Panc1 (cell line): ENCODE measurements at regions not wholly inside any gene's neighbourhood (a gene's known extent, or its start where the extent isn't known, plus 50 kb on each side); places are given as distances from the start of the nearest gene placed in this dataset.

Experiments
- ATAC-seq: fragments of 200-7000 bp; cut with Tn5 transposase; 2 replicates; pipeline ENCODE4 v1.9.1; 2020; ENCODE audit warnings: mild to moderate bottlenecking, moderate library complexity
- BruUV-seq: library from RNA; stranded (reverse); fragments of 400-500 nt; replicated peaks from 2 replicates; lab custom pipeline; 2021; lab: Mats Ljungman, UMichigan
- CTCF ChIA-PET: fragments of 300-600 bp; sonication (Branson Sonifier 250); formaldehyde crosslinking; loops from one replicate; lab custom pipeline; 2022; ENCODE audit warnings: antibody characterized with exemption; lab: Charles Lee
- POLR2A ChIA-PET: fragments of 300-600 bp; sonication (Branson Sonifier 250); formaldehyde crosslinking; loops from one replicate; lab custom pipeline; 2022; ENCODE audit warnings: antibody characterized with exemption; lab: Charles Lee
- DNase-seq: peaks from one replicate; pipeline ENCODE4 v3.0.0-alpha.2; 2010; ENCODE audit warnings: low read depth, low spot score
- H3K27ac ChIP-seq: 2 replicates; pipeline ENCODE4 v1.5.1; 2011; ENCODE audit warnings: mild to moderate bottlenecking, low read length, inconsistent platforms
- H3K27me3 ChIP-seq: fragments of 200-500 bp; sonication (Bioruptor generic); 2 replicates; pipeline ENCODE4 v1.6.0; 2014; ENCODE audit warnings: low read length, inconsistent platforms; ENCODE audit not compliant: control insufficient read depth, insufficient read depth
- H3K36me3 ChIP-seq: fragments of 200-500 bp; sonication (Bioruptor generic); 2 replicates; pipeline ENCODE4 v1.5.1; 2014; ENCODE audit warnings: inconsistent platforms, mild to moderate bottlenecking, low read length, moderate library complexity; ENCODE audit not compliant: control insufficient read depth, insufficient read depth
- H3K4me1 ChIP-seq: 2 replicates; pipeline ENCODE4 v1.5.1; 2011; ENCODE audit warnings: inconsistent platforms, mild to moderate bottlenecking, low read length, moderate library complexity; ENCODE audit not compliant: control insufficient read depth, insufficient read depth
- H3K4me3 ChIP-seq, 2 experiments: 2 replicates each; pipeline ENCODE4 v1.5.1; 2011 to 2012; ENCODE audit warnings: low read depth in 2 of 2, low read length in 2 of 2, mild to moderate bottlenecking in 2 of 2, inconsistent platforms in 1 of 2, moderate library complexity in 1 of 2
- H3K9me3 ChIP-seq: fragments of 200-500 bp; sonication (Bioruptor generic); 2 replicates; pipeline ENCODE4 v1.5.1; 2014; ENCODE audit warnings: low read depth, mild to moderate bottlenecking, inconsistent platforms, low read length, moderate library complexity; ENCODE audit not compliant: control insufficient read depth, insufficient read depth
- POLR2AphosphoS5 ChIP-seq: IDR thresholded peaks from 2 replicates; pipeline ENCODE4 v1.6.1; 2012; ENCODE audit warnings: mild to moderate bottlenecking, low read depth, low read length, moderate library complexity
- SIN3A ChIP-seq: IDR thresholded peaks from 2 replicates; pipeline ENCODE4 v1.6.1; 2012; ENCODE audit warnings: low read depth, mild to moderate bottlenecking, low read length, moderate library complexity, borderline replicate concordance; ENCODE audit not compliant: insufficient read depth
- TCF7L2 ChIP-seq: IDR thresholded peaks from 2 replicates; pipeline ENCODE4 v1.6.1; 2011; ENCODE audit warnings: mild to moderate bottlenecking, low read depth, low read length, inconsistent platforms
- in situ Hi-C: cut with HindIII; loops from 2 replicates; pipeline ENCODE4 v1.10.0; 2016; ENCODE audit warnings: low sequenced_read_pairs, low pct_unique_long_range_greater_than_20kb
- intact Hi-C: fragments of 100-400 bp; cut with micrococcal nuclease; formaldehyde crosslinking; loops from one replicate; pipeline ENCODE4 v1.10.0; 2022; ENCODE audit not compliant: unreplicated experiment
- TF ChIP-seq, protein P1 (sequence below), 2 experiments: IDR thresholded peaks; 2 replicates each; pipeline ENCODE4 v1.6.1; 2011 to 2012; ENCODE audit warnings: low read depth in 2 of 2, control low read depth in 1 of 2, low read length in 1 of 2, mild to moderate bottlenecking in 1 of 2, moderate library complexity in 1 of 2; ENCODE audit not compliant: insufficient read depth in 1 of 2
- TF ChIP-seq, protein P2 (sequence below): fragments of 450-650 bp; IDR thresholded peaks from 2 replicates; pipeline ENCODE4 v1.5.1; 2017; ENCODE audit warnings: mild to moderate bottlenecking

DNA sequence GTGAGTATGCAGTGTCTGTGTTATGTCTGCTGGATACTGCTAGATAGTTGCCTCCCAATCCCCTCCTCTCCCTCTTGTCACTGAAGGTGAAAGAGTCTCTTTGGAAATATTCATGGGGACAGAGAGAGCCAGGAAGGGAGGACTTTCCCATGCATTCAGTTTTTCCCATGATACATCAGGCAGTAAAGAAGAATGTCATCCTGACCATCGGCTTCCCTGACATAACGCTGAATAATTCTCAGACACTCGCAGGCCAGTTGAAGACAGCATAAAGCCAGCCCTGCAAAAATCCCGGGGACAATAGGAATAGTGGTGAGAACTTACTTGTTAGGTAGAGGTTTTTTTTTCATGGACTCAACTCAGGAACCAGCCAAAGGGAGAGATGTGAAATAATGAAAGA lies 58.1 kb downstream of the KLF4 start:
- ChIA-PET CTCF (no interaction called here), POLR2A (no interaction called here)
- Histone ChIP-seq H3K36me3 (no peaks in the 10 kb centered on the region), H3K4me3 (no peak overlapping the region), H3K27me3 (no peaks in the 10 kb centered on the region), H3K4me1 (no peaks in the 10 kb centered on the region; the same call in 1 of the 2 replicates), H3K9me3 (no peaks in the 10 kb centered on the region), H3K27ac (no peak overlapping the region)
- intact Hi-C loops, result no loop called here
- DNase-seq, result no peak
- BruUV-seq, result no TSS peak
- ATAC-seq, result no peak
- in situ Hi-C loops, result no loop called here
- TF ChIP-seq TCF7L2, result no peak
- TF ChIP-seq, protein P1, sequence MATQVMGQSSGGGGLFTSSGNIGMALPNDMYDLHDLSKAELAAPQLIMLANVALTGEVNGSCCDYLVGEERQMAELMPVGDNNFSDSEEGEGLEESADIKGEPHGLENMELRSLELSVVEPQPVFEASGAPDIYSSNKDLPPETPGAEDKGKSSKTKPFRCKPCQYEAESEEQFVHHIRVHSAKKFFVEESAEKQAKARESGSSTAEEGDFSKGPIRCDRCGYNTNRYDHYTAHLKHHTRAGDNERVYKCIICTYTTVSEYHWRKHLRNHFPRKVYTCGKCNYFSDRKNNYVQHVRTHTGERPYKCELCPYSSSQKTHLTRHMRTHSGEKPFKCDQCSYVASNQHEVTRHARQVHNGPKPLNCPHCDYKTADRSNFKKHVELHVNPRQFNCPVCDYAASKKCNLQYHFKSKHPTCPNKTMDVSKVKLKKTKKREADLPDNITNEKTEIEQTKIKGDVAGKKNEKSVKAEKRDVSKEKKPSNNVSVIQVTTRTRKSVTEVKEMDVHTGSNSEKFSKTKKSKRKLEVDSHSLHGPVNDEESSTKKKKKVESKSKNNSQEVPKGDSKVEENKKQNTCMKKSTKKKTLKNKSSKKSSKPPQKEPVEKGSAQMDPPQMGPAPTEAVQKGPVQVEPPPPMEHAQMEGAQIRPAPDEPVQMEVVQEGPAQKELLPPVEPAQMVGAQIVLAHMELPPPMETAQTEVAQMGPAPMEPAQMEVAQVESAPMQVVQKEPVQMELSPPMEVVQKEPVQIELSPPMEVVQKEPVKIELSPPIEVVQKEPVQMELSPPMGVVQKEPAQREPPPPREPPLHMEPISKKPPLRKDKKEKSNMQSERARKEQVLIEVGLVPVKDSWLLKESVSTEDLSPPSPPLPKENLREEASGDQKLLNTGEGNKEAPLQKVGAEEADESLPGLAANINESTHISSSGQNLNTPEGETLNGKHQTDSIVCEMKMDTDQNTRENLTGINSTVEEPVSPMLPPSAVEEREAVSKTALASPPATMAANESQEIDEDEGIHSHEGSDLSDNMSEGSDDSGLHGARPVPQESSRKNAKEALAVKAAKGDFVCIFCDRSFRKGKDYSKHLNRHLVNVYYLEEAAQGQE (IDR thresholded peaks at IDR 0.05; ENCODE audit: insufficient read depth in 1 of 2, low read depth in 2 of 2, low read length in 1 of 2), result no peak
- TF ChIP-seq POLR2AphosphoS5, result no peak
- TF ChIP-seq, protein P2, sequence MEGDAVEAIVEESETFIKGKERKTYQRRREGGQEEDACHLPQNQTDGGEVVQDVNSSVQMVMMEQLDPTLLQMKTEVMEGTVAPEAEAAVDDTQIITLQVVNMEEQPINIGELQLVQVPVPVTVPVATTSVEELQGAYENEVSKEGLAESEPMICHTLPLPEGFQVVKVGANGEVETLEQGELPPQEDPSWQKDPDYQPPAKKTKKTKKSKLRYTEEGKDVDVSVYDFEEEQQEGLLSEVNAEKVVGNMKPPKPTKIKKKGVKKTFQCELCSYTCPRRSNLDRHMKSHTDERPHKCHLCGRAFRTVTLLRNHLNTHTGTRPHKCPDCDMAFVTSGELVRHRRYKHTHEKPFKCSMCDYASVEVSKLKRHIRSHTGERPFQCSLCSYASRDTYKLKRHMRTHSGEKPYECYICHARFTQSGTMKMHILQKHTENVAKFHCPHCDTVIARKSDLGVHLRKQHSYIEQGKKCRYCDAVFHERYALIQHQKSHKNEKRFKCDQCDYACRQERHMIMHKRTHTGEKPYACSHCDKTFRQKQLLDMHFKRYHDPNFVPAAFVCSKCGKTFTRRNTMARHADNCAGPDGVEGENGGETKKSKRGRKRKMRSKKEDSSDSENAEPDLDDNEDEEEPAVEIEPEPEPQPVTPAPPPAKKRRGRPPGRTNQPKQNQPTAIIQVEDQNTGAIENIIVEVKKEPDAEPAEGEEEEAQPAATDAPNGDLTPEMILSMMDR, result no peak
- TF ChIP-seq SIN3A, result no peak

DNA sequence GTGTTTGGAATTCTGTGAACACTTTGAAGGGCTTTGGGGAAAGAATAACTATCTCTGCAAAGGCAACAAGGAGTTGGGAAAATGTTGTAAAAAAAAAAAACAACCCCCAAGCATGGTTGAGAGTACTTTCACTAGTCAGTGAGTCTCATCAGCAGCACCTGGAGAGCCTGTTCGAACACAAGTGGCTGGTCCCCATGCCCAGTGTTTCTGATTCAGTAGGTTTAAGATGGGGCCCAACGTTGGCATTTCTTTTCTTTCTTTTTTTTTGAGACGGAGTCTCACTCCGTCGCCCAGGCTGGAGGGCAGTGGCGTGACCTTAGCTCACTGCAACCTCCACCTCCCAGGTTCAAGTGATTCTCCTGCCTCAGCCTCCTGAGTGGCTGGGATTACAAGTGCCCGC lies 59.5 kb downstream of the KLF4 start:
- H3K36me3 ChIP-seq, result no peaks in the 10 kb centered on the region
- no peaks in the 10 kb centered on the region for H3K27me3 ChIP-seq
- ATAC-seq (no peak), DNase-seq (no peak)
- ChIA-PET POLR2A (no interaction called here), CTCF (no interaction called here)
- BruUV-seq, result no TSS peak
- no peak overlapping the region for H3K27ac ChIP-seq
- H3K4me1 ChIP-seq, result no peaks in the 10 kb centered on the region; the same call in none of the 2 replicates
- no peak for TF ChIP-seq SIN3A
- TF ChIP-seq, protein P2, result no peak
- TF ChIP-seq, protein P1 (IDR thresholded peaks at IDR 0.05; ENCODE audit: insufficient read depth in 1 of 2, low read depth in 2 of 2, low read length in 1 of 2), result no peak
- no peak for TF ChIP-seq POLR2AphosphoS5
- no peak for TF ChIP-seq TCF7L2
- H3K4me3 ChIP-seq, result no peak overlapping the region
- in situ Hi-C loops (no loop called here), intact Hi-C loops (no loop called here)
- H3K9me3 ChIP-seq, result no peaks in the 10 kb centered on the region
